ENCODE measurements at regions not wholly inside any gene's neighbourhood (a gene's known extent, or its start where the extent isn't known, plus 50 kb on each side); places are given as distances from the start of the nearest gene placed in this dataset.

- Histone ChIP-seq H3K27me3 (no peaks in the 10 kb centered on the region), H3K9me3 (ENCODE audit: low read depth) (no peaks in the 10 kb centered on the region), H3K4me1 (ENCODE audit: insufficient read depth) (no peaks in the 10 kb centered on the region), H3K9me2 (replicated peaks; ENCODE audit: insufficient read depth) (no peaks in the 10 kb centered on the region), H3K79me2 (no peaks in the 10 kb centered on the region), H3K27ac (no peak overlapping the region), H4K20me1 (ENCODE audit: insufficient read depth, poor library complexity, severe bottlenecking) (no peaks in the 10 kb centered on the region), H3K4me2 (no peak overlapping the region), H3K4me3 (no peak overlapping the region), H3K36me3 (replicated peaks; ENCODE audit: insufficient read depth, low read depth) (no peaks in the 10 kb centered on the region), H2AFZ (no peak overlapping the region)
- WGBS (ENCODE audit: low lambda C conversion rate, missing lambda C conversion rate) = 91% methylated on average over 2 of the region's 2 CpGs
- no peak for DNase-seq (ENCODE audit: low spot score)
- TF ChIP-seq EZH2 (IDR thresholded peaks at IDR 0.05; ENCODE audit: borderline replicate concordance) (no peak), EZH2phosphoT487 (IDR thresholded peaks at IDR 0.05; ENCODE audit: low read depth, severe bottlenecking, unreplicated experiment) (no peak), CTCF (IDR thresholded peaks at IDR 0.05; ENCODE audit: poor library complexity) (no peak)
Observed at GRCh38 chr1:65535981-65536380, 115.5 kb downstream of the LEPR start.

GRCh38 chr1:65538086-65538485 is 117.6 kb downstream of the LEPR start:
- TF ChIP-seq EZH2phosphoT487 (IDR thresholded peaks at IDR 0.05; ENCODE audit: low read depth, severe bottlenecking, unreplicated experiment) (no peak), EZH2 (IDR thresholded peaks at IDR 0.05; ENCODE audit: borderline replicate concordance) (no peak), CTCF (IDR thresholded peaks at IDR 0.05; ENCODE audit: poor library complexity) (no peak)
- WGBS (ENCODE audit: low lambda C conversion rate, missing lambda C conversion rate) = 51% methylated on average over 2 of the region's 2 CpGs
- Histone ChIP-seq H3K4me1 (ENCODE audit: insufficient read depth) (no peaks in the 10 kb centered on the region), H3K79me2 (no peaks in the 10 kb centered on the region), H4K20me1 (ENCODE audit: insufficient read depth, poor library complexity, severe bottlenecking) (no peaks in the 10 kb centered on the region), H3K27ac (no peak overlapping the region), H3K4me2 (no peak overlapping the region), H3K4me3 (no peak overlapping the region), H2AFZ (no peak overlapping the region), H3K9me2 (replicated peaks; ENCODE audit: insufficient read depth) (no peaks in the 10 kb centered on the region), H3K9me3 (ENCODE audit: low read depth) (no peaks in the 10 kb centered on the region), H3K27me3 (no peaks in the 10 kb centered on the region), H3K36me3 (replicated peaks; ENCODE audit: insufficient read depth, low read depth) (no peaks in the 10 kb centered on the region)
- no peak for DNase-seq (ENCODE audit: low spot score)

- no peak for DNase-seq (ENCODE audit: low spot score)
- no peaks in the 10 kb centered on the region for H4K20me1 ChIP-seq (ENCODE audit: insufficient read depth, poor library complexity, severe bottlenecking)
- WGBS (ENCODE audit: low lambda C conversion rate, missing lambda C conversion rate) = 31% methylated on average over 1 of the region's 1 CpG
- H3K4me1 ChIP-seq (ENCODE audit: insufficient read depth) = no peaks in the 10 kb centered on the region
- no peaks in the 10 kb centered on the region for H3K9me3 ChIP-seq (ENCODE audit: low read depth)
- TF ChIP-seq EZH2phosphoT487 (IDR thresholded peaks at IDR 0.05; ENCODE audit: low read depth, severe bottlenecking, unreplicated experiment) (no peak), CTCF (IDR thresholded peaks at IDR 0.05; ENCODE audit: poor library complexity) (no peak), EZH2 (IDR thresholded peaks at IDR 0.05; ENCODE audit: borderline replicate concordance) (no peak)
- H2AFZ ChIP-seq = no peak overlapping the region
- no peaks in the 10 kb centered on the region for H3K27me3 ChIP-seq
- no peaks in the 10 kb centered on the region for H3K79me2 ChIP-seq
- H3K27ac ChIP-seq = no peak overlapping the region
- H3K9me2 ChIP-seq (replicated peaks; ENCODE audit: insufficient read depth) = no peaks in the 10 kb centered on the region
- no peaks in the 10 kb centered on the region for H3K36me3 ChIP-seq (replicated peaks; ENCODE audit: insufficient read depth, low read depth)
- H3K4me3 ChIP-seq = no peak overlapping the region
- no peak overlapping the region for H3K4me2 ChIP-seq
Observed at GRCh38 chr1:65538664-65539063, 118.2 kb downstream of the LEPR start.

Data from hepatocyte (in vitro differentiated cells).